CD14-positive monocyte (primary cell): ENCODE measurements at regions not wholly inside any gene's neighbourhood (a gene's known extent, or its start where the extent isn't known, plus 50 kb on each side); places are given as distances from the start of the nearest gene placed in this dataset.
"Not testable (repeated sequence)": the region's sequence is repeated elsewhere in the genome, so short reads cannot be mapped to it uniquely, and the experiment has no call there.

Experiments used
- DNase-seq, 3 donors: peaks; one replicate each; pipeline ENCODE4 v3.0.0-alpha.2; 2011 to 2022
- H2AFZ ChIP-seq: 2 replicates; pipeline ENCODE4 v1.6.0; 2012; ENCODE audit warnings: mild to moderate bottlenecking, low read depth, low read length, inconsistent platforms; ENCODE audit not compliant: insufficient read depth, poor library complexity, severe bottlenecking
- H3K27ac ChIP-seq, 2 donors: 1 replicate in 1 of 2; 2 replicates in 1 of 2; pipeline ENCODE4 v1.5.1; 2012 to 2013; ENCODE audit warnings: low read length in 2 of 2, control low read depth in 1 of 2, inconsistent platforms in 1 of 2, low read depth in 1 of 2, mild to moderate bottlenecking in 1 of 2
- H3K27me3 ChIP-seq, 2 donors: one replicate each; pipeline versions ENCODE4 v1.6.0 to v1.6.1; 2011 to 2013; ENCODE audit warnings: low read length in 2 of 2; ENCODE audit not compliant: control insufficient read depth in 2 of 2, insufficient read depth in 2 of 2
- H3K36me3 ChIP-seq, 2 donors: replicated peaks in 1 of 2; 1 replicate in 1 of 2; 2 replicates in 1 of 2; pipeline versions ENCODE4 v1.5.1 to v1.6.1; 2012 to 2013; ENCODE audit warnings: low read length in 2 of 2, control low read depth in 1 of 2, inconsistent platforms in 1 of 2, mild to moderate bottlenecking in 1 of 2; ENCODE audit not compliant: insufficient read depth in 2 of 2, control insufficient read depth in 1 of 2
- H3K4me1 ChIP-seq, 2 donors: 1 replicate in 1 of 2; 2 replicates in 1 of 2; pipeline versions ENCODE4 v1.5.1 to v1.6.1; 2012 to 2013; ENCODE audit warnings: low read length in 2 of 2, control low read depth in 1 of 2, inconsistent platforms in 1 of 2, mild to moderate bottlenecking in 1 of 2, moderate library complexity in 1 of 2; ENCODE audit not compliant: insufficient read depth in 2 of 2, control insufficient read depth in 1 of 2
- H3K4me2 ChIP-seq: replicated peaks from 2 replicates; pipeline ENCODE3; 2012; ENCODE audit warnings: low read length, moderate library complexity, mild to moderate bottlenecking; ENCODE audit not compliant: poor library complexity, severe bottlenecking; ENCODE audit errors: extremely low read depth
- H3K4me3 ChIP-seq, 3 experiments: fragments of 200-600 bp in 1 of 3; sonication (generic) in 1 of 3; replicated peaks in 1 of 3; 1 replicate in 2 of 3; 2 replicates in 1 of 3; pipeline ENCODE4 v1.5.1; 2011 to 2013; ENCODE audit warnings: low read length in 3 of 3, mild to moderate bottlenecking in 3 of 3, control low read depth in 2 of 3, low read depth in 2 of 3, inconsistent platforms in 1 of 3, moderate library complexity in 1 of 3
- H3K79me2 ChIP-seq: 2 replicates; pipeline ENCODE4 v1.6.0; 2012; ENCODE audit warnings: mild to moderate bottlenecking, control low read depth, inconsistent platforms, low read length, moderate library complexity; ENCODE audit not compliant: insufficient read depth
- H3K9ac ChIP-seq: 2 replicates; pipeline ENCODE4 v1.6.0; 2017; ENCODE audit warnings: low read length, mild to moderate bottlenecking; ENCODE audit not compliant: insufficient read depth, poor library complexity, severe bottlenecking
- H3K9me3 ChIP-seq, 2 donors: replicated peaks in 1 of 2; 1 replicate in 1 of 2; 2 replicates in 1 of 2; pipeline versions ENCODE4 v1.5.1 to v1.6.1; 2012 to 2013; ENCODE audit warnings: low read length in 2 of 2, control low read depth in 1 of 2; ENCODE audit not compliant: control insufficient read depth in 1 of 2, insufficient read depth in 1 of 2
- H4K20me1 ChIP-seq: 2 replicates; pipeline ENCODE4 v1.6.0; 2012; ENCODE audit warnings: mild to moderate bottlenecking, low read length, control low read depth, moderate library complexity; ENCODE audit not compliant: insufficient read depth
- H3K27ac Mint-ChIP-seq, 7 donors: one replicate each; pipeline ENCODE4 v1.8.0; 2020; ENCODE audit warnings: mild to moderate bottlenecking in 7 of 7, mixed read lengths in 7 of 7, moderate library complexity in 6 of 7, inconsistent platforms in 2 of 7
- H3K27me3 Mint-ChIP-seq, 3 donors: one replicate each; pipeline ENCODE4 v1.8.0; 2021 to 2022; ENCODE audit warnings: low read depth in 3 of 3, mild to moderate bottlenecking in 3 of 3, mixed read lengths in 3 of 3, moderate library complexity in 3 of 3, inconsistent platforms in 1 of 3
- H3K36me3 Mint-ChIP-seq, 2 donors: one replicate each; pipeline ENCODE4 v1.8.0; 2020; ENCODE audit warnings: mixed read lengths in 2 of 2, inconsistent platforms in 1 of 2, mild to moderate bottlenecking in 1 of 2
- H3K4me1 Mint-ChIP-seq: one replicate; pipeline ENCODE4 v1.8.0; 2020; ENCODE audit warnings: mild to moderate bottlenecking, mixed read lengths
- H3K4me3 Mint-ChIP-seq, 2 donors: one replicate each; pipeline ENCODE4 v1.8.0; 2020; ENCODE audit warnings: mild to moderate bottlenecking in 2 of 2, mixed read lengths in 2 of 2, moderate library complexity in 1 of 2
- H3K9me3 Mint-ChIP-seq, 7 donors: one replicate each; pipeline ENCODE4 v1.8.0; 2020 to 2022; ENCODE audit warnings: mixed read lengths in 7 of 7, mild to moderate bottlenecking in 6 of 7, moderate library complexity in 6 of 7, inconsistent platforms in 2 of 7
- WGBS: methylation state at CpG from one replicate; pipeline ENCODE4 v1.1.5; 2013; ENCODE audit warnings: missing lambda C conversion rate; ENCODE audit not compliant: insufficient coverage; 5-methylcytosine and 5-hydroxymethylcytosine counted together
- intact Hi-C, 2 donors: fragments of 100-400 bp; cut with micrococcal nuclease; formaldehyde crosslinking; loops; one replicate each; pipeline versions ENCODE4 v1.15.0 to v1.15.1; 2023
- TF ChIP-seq, protein P1 (sequence below): fragments of 200-600 bp; IDR thresholded peaks from one replicate; pipeline ENCODE4 v1.8.0; 2022; ENCODE audit warnings: antibody characterized with exemption, mild to moderate bottlenecking

DNA sequence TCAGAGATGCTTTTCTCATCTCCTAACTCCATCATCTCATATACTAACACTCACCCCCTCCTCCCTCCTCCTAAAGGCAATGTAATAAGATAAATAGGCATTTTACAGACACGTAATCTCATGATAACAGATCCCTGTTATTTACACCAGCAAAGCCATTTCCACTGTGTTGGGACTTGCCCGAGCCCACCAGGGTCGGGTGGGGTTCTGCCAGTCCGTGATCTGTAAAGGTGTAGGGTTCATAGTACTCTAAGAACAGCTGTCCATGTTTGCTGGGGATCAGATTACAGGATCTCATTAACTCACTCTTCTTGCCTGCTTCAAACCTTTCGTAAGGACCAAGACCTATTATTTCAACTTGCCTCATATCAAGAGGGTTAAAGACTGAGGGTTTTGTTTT is 172.4 kb downstream of the FZD1 start:
- Mint-ChIP-seq H3K9me3 (peaks cover 13 to 39% (median 29%) of the 10 kb centered on the region in 7 donors), H3K4me3 (no peak overlapping the region), H3K27me3 (peaks cover 0 to 6% (median 2%) of the 10 kb centered on the region in 3 donors), H3K36me3 (no peaks in the 10 kb centered on the region), H3K27ac (no peak overlapping the region), H3K4me1 (no peaks in the 10 kb centered on the region)
- H3K36me3 ChIP-seq, result no peaks in the 10 kb centered on the region
- H3K4me2 ChIP-seq, result no peak overlapping the region
- intact Hi-C loops, result no loop called here
- H3K9me3 ChIP-seq, result peaks cover 15 to 22% of the 10 kb centered on the region in 2 donors
- no peak overlapping the region for H3K4me3 ChIP-seq
- no peak for DNase-seq
- H3K79me2 ChIP-seq, result no peaks in the 10 kb centered on the region
- no CpG with 5 or more reads among the region's 5 CpGs for WGBS
- no peak overlapping the region for H3K9ac ChIP-seq
- no peaks in the 10 kb centered on the region for H4K20me1 ChIP-seq
- H2AFZ ChIP-seq, result no peak overlapping the region
- TF ChIP-seq, protein P1, sequence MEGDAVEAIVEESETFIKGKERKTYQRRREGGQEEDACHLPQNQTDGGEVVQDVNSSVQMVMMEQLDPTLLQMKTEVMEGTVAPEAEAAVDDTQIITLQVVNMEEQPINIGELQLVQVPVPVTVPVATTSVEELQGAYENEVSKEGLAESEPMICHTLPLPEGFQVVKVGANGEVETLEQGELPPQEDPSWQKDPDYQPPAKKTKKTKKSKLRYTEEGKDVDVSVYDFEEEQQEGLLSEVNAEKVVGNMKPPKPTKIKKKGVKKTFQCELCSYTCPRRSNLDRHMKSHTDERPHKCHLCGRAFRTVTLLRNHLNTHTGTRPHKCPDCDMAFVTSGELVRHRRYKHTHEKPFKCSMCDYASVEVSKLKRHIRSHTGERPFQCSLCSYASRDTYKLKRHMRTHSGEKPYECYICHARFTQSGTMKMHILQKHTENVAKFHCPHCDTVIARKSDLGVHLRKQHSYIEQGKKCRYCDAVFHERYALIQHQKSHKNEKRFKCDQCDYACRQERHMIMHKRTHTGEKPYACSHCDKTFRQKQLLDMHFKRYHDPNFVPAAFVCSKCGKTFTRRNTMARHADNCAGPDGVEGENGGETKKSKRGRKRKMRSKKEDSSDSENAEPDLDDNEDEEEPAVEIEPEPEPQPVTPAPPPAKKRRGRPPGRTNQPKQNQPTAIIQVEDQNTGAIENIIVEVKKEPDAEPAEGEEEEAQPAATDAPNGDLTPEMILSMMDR, result no peak
- no peak overlapping the region for H3K27ac ChIP-seq
- H3K27me3 ChIP-seq, result no peaks in the 10 kb centered on the region
- H3K4me1 ChIP-seq, result no peaks in the 10 kb centered on the region

- H3K36me3 ChIP-seq, H3K4me1 Mint-ChIP-seq, H4K20me1 ChIP-seq, H2AFZ ChIP-seq, H3K27ac Mint-ChIP-seq, H3K27me3 ChIP-seq, H3K4me1 ChIP-seq, H3K4me3 Mint-ChIP-seq, H3K36me3 Mint-ChIP-seq, H3K27ac ChIP-seq, H3K4me3 ChIP-seq, H3K79me2 ChIP-seq, H3K27me3 Mint-ChIP-seq, H3K9ac ChIP-seq, H3K4me2 ChIP-seq, DNase-seq, intact Hi-C loops: not testable (repeated sequence)
- H3K9me3 Mint-ChIP-seq, result peaks cover 13 to 47% (median 30%) of the 10 kb centered on the region in 7 donors
- H3K9me3 ChIP-seq, result peaks cover 10 to 17% of the 10 kb centered on the region in 2 donors
- 100% methylated on average over 1 of the region's 1 CpG for WGBS
Observed at GRCh38 chr7:91440198-91440597, 176.0 kb downstream of the FZD1 start.
